NCI-H2196 (cell line): ENCODE measurements at regions not wholly inside any gene's neighbourhood (a gene's known extent, or its start where the extent isn't known, plus 50 kb on each side); places are given as distances from the start of the nearest gene placed in this dataset.
A peak's percentile ranks its signal among the peaks of the same experiment; 100 is the strongest.

Experiments used
- DNase-seq: peaks from one replicate; lab custom pipeline; 2025; ENCODE audit not compliant: unreplicated experiment; lab: John Stamatoyannopoulos, UW

GRCh38 chr6:22668307-22668706 is 98.9 kb downstream of the HDGFL1 start:
- no peak for DNase-seq

DNA sequence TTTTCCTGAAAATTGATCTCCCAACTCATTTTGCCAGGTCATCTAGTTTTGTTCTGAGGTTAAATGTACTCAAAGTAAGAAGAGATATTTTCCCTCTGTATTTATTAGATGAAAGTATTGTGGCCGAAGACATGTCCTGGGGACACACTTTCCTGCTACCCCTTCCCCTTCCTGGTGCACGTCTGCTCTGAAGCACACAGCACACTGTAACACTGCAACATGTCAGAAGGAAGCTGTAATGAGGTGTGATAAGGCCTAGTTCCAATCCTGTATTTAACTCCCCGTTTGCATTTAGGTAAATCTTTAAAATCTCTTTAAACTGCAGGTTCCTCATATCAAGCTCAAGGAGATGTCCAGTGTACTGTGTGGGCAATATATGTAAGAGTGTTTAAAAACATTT is 99.4 kb downstream of the HDGFL1 start:
- DNase-seq: no peak

DNA sequence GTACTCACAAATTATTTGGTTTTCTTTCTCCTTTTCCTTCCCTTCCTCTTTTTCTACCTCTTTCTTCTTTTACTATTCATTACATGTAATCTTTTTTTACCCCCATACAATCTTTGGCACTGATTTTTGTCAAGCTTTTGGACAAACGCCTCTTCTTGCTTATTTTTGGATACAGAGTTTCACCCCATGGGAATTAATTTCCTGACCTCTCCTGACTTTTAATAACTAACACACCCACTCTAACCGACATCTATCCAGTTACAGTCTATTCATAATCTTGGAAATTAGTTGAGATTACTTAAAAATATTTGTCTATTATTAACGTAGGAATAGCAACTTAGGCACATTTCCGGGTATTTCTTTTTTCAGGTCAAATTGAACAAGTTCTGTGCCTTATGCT is 101.2 kb downstream of the HDGFL1 start:
- no peak for DNase-seq

- no peak for DNase-seq
These were observed 104.1 kb downstream of the HDGFL1 start for GRCh38 chr6:22673474-22673873.

DNA sequence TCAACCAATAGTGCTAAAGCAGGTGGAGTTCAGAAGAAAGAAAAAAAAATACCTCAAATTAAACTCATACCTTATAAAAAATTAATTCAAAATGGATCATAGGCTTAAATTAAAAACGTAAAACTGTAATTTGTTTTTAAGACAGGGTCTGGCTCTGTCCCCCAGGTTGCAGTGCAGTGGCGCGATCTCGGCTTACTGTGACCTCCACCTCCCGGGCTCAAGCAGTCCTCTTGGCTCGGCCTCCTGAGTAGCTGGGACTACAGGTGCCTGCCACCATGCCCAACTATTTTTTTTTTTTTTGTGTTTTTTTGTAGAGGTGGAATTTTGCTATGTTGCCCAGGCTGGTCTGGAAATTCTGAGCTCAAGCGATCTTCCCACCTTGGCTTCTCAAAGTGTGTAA is 111.6 kb downstream of the HDGFL1 start:
- no peak for DNase-seq

- DNase-seq: no peak
These were observed 112.4 kb downstream of the HDGFL1 start for GRCh38 chr6:22681761-22682160.

DNA sequence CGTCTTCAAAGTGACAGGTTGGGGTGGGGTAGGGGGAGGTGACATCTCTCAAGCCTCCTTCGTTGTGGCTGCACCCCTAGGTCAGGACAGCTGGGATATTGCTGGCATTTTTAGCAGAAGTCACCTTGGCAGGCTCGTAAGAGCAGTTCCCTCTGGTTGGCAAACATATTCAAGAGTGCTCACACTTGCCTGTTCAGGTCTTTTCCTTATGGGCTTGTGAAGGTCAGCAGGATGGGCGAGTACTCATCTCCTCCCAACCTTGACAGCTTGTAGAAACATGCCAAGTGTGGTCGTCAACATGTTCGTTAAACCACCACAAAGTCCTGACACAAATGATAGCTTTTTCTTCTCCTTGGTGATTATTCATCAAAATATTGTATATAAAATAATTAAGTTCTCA is 113.6 kb downstream of the HDGFL1 start:
- DNase-seq: no peak

DNA sequence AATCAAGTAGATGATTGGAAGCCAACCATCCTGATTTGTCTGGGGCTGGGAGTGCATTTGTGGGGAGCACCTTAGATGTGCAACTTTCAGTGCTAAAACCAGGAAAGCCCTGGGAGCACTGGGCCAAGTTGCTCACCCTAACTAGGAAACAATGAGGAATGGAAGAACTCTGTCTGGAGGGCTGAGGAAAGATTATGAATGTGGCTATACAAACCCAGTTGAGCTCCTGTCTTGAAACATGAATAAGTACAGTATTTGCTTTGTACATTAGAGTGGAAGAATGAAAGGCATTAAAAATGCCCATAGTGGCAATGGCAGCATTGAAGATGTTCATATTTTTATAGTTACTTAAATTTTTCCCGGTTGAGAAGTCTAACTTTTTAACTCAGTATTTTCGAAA is 121.1 kb downstream of the HDGFL1 start:
- DNase-seq: no peak

GRCh38 chr6:22694092-22694724 is 124.8 kb downstream of the HDGFL1 start:
- DNase-seq: no peak

DNA sequence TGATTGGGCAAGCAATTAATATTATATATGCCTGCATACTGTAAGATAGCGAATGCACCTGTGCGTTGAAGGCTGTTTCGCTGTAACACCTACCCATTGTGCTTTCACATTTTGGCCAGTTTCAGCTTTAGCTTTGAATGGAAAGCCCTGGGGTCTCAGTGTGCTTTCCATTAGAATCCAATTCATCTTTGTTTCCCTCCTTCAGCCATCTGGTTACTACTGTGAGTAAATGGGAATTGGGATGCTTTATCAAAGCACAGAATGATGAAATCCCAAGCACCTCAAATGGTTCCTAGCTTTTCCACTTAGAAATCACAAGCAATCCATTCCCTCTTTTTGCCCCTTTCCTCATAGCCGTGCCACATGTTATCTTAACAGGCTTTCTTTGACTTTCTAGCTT is 127.1 kb downstream of the HDGFL1 start:
- no peak for DNase-seq

DNA sequence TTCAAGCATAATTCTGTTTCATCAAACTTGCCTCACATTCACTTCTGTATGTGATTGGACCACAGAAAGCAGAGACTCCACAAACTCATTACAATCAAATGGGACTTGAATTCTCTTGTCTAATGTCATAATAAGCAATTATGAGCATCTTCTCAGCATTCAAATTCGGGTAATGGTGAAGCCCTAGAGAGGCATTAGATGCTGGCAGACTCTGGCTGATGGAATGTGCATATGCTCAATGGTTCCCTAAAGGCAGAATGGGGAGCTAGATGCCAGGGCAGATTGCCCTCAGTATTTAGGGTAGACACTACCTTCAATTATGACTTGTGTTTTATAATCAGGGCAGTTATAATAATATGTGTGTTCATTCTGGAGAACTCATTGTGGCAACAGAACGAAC is 127.9 kb downstream of the HDGFL1 start:
- no peak for DNase-seq

GRCh38 chr6:22699151-22699550 is 129.8 kb downstream of the HDGFL1 start:
- no peak for DNase-seq

DNA sequence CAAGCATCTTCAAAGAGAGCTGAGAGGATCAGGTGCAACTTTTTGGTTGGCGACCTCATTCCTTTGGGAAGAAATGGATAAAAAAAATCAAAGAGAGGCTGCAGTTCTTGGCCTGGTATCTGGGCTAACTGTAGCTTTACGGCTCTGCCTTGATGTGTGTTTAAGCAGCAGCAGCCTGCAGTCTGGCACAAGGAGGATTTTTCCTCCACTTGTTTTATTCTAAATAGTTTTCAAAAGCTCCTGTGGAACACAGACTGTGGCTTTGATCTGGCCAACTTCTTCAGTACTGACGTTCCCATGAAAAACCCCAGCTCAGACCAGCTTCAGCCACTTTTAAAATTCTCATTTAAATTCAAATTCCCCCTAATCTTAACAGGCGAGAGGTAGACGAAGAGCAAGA is 137.3 kb downstream of the HDGFL1 start:
- no peak for DNase-seq

- DNase-seq: no peak
These were observed 139.1 kb downstream of the HDGFL1 start for GRCh38 chr6:22708469-22708868.

GRCh38 chr6:22709803-22710202 is 140.4 kb downstream of the HDGFL1 start:
- DNase-seq: no peak

- no peak for DNase-seq
These were observed 147.4 kb downstream of the HDGFL1 start for GRCh38 chr6:22716721-22717120.

DNA sequence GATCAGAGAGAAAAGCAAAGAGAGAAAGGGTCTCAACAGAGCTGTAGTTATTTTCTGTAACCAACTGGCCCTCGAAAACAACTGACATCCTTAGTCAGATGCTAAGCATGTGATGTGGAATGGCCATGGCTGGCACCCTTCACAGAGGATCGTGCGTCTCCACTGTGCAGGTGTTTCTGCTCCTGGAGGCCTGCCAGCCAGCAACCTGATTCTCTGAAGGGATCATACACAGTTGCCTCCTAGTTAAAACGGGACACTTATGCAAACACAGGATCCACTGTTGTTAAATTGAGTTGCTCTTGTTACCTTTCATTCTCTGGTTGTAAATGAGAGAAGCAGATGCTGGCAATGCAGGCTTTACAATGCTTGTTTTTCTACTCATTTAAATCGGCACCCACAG is 148.5 kb downstream of the HDGFL1 start:
- peak; percentile 91 for DNase-seq

- DNase-seq: no peak
These were observed 153.5 kb downstream of the HDGFL1 start for GRCh38 chr6:22722913-22723312.

DNA sequence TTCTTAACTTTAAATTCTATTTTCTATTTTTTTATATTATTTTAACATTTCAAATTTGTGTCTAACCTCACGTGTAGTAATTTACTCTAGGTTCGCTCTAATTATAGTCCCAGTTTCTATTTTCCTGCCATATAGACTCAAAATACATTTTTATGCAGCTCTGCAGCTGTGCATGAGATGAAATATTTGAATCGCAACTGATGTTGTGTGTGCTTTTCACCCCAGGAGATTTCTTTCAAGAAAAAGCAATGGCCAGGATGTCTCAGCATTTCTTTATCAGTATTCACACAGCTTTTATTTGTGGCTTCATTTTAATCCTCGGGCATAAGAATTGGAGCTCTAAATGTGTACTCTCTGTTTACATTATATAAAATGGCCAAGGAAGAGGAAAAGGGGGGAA is 157.6 kb downstream of the HDGFL1 start:
- DNase-seq: no peak

DNA sequence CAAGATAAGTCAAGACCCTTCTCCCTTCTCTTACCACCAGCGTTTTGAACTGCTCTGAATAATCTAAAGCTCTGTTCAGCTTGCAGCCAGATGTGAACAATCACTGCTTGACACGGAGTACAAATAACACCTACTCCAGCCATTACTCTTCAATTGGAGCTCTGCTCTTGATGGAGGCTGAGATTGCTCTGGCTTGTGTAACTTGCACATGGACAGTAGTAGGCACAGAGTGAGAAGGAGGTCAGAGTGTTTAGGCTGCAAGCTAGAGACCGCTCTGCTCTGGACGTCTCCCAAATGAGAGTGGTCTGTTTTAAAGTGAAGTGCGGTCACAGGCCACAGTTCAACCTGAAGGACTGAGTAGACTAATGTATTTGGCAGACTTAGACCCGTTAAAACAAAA is 158.3 kb downstream of the HDGFL1 start:
- no peak for DNase-seq

DNA sequence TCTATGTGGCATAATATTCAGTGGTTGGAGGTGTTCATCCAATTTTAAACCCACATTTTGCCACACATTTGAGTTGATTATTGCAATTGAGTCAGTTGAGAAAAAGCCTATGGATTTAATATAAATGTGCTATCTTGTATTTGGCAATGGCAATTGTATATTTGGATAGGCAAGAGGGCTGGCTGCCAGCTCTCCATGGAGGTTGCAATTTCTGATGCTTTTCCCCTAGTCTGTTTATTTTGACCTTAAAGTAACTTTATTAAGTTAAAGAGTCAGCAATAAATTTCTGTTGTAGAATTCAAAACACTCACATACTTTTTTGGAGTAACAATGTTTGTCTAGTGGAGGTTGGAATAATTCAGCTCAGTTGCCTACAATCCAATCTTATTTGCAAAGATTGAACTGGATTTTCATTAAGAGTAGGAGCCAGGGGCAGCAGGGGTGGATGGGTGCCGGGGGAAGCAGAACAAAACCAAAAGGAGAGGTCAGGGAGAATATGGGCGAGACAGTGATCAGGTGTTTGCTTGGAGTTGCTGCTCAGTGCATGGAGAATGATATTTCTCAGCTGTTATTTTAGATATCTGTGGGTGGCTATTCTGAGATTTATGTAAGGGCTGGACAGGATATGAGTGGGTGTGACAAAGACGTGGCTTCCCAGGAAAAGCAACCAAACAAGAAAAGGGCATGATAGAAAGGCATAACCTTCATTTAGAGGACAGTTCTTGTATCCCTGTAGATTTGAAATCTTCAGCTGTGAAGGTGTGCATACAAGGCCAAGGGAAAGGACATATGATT is 163.0 kb downstream of the HDGFL1 start:
- DNase-seq: no peak

DNA sequence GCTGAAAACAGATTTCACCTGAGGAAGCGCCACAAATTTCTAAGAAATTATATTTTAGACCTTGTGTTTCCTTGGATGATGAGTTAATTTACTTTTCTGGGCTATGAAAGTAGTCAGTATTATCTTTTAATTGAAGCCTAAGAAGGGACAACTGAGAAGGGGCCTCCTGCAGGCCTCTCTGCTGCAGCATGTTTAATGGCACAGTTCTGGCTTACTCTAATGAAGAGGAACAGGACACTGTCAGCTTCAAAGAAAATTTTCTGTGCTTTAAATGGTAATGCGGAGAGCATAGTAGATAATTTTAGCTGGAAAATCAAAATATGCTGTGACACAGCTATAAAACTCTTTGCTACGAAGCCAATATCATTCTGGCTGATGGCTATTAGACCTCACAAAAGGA is 167.4 kb downstream of the HDGFL1 start:
- DNase-seq: no peak

DNA sequence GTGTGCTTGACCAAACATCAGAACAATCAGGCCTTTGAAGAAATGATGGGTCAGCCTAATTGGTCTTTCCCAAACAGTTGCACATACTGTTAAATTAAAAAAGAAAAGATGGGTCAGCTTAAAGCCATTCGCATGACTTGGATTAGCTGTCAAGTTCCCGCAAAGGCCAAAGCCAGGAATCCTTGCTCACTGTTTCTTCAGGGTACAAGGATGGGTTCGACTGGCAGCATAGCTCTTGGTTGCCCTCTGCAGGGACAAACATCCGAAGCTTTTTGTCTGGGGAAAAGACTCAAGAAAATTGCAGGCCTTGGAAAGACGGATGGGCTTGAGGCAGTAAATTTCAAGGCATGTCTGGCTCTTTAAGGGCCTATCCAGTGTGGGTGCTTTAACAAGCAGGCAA is 168.0 kb downstream of the HDGFL1 start:
- DNase-seq: no peak
